Fibroblast of the aortic adventitia (primary cell): ENCODE measurements at regions not wholly inside any gene's neighbourhood (a gene's known extent, or its start where the extent isn't known, plus 50 kb on each side); places are given as distances from the start of the nearest gene placed in this dataset.
"Not testable (repeated sequence)": the region's sequence is repeated elsewhere in the genome, so short reads cannot be mapped to it uniquely, and the experiment has no call there.

ENCODE experiments used
- DNase-seq: peaks from one replicate; pipeline ENCODE4 v3.0.0-alpha.2; 2010; ENCODE audit warnings: low read depth
- H3K4me3 ChIP-seq: 2 replicates; pipeline ENCODE4 v1.5.1; 2011; ENCODE audit warnings: low read depth, mild to moderate bottlenecking, control low read depth, low read length, moderate library complexity
- TF ChIP-seq, protein P1 (sequence below): IDR thresholded peaks from 2 replicates; pipeline ENCODE4 v1.5.1; 2011; ENCODE audit warnings: mild to moderate bottlenecking, low read length, control low read depth, inconsistent platforms; ENCODE audit not compliant: insufficient read depth

DNA sequence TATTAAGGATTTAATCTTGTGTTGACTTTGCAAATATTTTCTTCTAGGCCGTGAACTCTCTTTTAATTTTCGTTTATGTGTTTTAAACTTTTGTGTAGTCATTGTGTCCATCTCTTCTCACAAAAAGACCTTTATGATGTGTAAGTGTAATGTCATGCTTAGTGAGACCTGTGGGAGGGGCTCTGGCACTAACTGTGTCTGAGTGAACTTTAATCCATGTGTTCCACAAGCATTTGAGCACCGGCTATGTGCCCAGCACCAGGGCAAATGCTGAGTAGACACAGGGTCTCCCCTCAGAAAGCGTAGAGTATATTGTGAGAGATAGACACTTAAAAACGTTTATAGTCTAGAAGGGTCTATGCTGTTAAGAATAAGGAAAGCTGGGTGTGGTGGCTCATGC lies 272.6 kb upstream of the TUT7 start:
- TF ChIP-seq, protein P1, sequence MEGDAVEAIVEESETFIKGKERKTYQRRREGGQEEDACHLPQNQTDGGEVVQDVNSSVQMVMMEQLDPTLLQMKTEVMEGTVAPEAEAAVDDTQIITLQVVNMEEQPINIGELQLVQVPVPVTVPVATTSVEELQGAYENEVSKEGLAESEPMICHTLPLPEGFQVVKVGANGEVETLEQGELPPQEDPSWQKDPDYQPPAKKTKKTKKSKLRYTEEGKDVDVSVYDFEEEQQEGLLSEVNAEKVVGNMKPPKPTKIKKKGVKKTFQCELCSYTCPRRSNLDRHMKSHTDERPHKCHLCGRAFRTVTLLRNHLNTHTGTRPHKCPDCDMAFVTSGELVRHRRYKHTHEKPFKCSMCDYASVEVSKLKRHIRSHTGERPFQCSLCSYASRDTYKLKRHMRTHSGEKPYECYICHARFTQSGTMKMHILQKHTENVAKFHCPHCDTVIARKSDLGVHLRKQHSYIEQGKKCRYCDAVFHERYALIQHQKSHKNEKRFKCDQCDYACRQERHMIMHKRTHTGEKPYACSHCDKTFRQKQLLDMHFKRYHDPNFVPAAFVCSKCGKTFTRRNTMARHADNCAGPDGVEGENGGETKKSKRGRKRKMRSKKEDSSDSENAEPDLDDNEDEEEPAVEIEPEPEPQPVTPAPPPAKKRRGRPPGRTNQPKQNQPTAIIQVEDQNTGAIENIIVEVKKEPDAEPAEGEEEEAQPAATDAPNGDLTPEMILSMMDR: no peak
- no peak overlapping the region for H3K4me3 ChIP-seq
- DNase-seq: no peak

DNA sequence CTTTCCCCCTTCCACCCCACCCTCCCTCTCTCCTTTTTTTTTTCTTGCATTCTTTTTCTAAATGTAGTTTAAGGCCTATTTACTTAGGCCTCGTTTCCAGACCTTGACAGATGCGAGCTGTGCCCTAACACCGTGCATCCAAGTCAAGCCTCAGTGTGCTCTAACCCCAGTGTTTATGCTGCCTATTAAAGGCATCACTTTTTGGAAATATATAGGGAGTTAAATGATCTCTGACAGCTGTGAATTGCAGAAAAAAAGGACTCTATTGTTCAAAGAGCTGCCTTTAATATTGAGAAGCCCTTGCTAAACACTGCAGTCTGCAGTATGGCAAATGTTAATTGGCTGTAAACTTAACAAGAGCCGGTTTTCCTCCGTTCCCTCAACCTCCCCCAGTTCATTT lies 270.4 kb upstream of the TUT7 start:
- TF ChIP-seq, protein P1: no peak
- no peak overlapping the region for H3K4me3 ChIP-seq
- DNase-seq: no peak

DNA sequence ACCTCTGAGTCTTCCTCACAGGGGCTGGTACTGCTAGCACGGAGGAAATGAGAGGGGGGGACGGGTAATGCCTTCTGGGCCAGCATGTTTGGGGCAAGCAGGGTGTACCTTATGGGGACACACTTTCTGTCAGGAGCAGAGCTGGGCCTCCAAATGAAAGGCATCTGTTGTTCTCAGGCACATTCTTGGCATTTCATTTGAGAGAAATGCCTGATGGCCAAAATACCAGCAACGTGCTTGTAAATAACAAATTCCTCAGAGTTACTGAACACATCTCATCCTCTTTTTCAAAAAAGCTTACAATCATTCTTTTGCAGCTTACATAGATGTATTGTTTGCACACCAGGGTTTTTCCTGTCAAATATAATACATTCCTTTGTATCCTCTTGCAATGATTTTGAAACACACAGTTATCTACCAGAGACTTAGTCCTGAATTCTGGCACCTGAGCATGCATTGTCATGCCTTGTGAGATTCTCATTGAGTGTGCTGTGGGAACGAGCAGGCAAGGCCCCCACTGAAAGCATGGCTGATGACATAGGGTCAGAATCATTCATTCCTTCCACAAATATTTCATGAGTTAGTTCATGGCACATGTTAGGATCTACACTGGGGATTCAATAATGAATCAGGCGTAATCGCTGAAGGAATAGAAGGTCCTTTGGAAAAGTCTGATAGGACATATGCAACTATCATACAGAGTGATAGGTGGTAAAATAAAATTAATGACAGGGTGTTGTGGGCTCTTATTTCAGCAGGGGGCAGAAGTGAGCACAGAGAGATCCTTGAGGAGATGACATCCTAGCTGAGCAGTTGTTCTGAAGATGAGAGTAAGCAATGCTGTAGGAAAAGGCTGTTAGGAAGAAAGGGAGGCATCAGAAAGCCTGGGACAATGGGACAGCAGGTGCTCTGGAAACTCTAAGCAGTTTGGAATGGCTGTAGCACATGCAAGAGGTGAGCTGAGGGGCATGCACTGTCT lies 260.9 kb upstream of the TUT7 start:
- TF ChIP-seq, protein P1: peak; percentile 52
- DNase-seq: peak; percentile 88
- H3K4me3 ChIP-seq: no peak overlapping the region

DNA sequence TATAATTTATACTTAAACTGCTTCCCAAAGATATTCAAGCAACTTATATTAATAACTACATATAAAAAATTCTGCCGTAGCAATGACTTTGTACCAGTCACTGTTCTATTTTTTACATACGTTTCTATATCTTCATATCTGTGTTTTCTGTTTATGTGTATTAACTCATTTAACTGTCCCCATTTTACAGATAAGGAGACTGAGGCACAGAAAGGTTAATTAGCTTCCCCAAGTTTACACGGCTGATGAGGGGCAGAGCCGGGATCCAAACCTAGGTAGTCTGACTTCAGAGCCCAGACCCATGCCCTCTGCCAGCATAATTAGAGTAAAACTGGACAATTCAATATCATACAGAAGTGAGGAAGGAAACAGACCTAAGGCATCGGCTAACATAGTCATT lies 259.7 kb upstream of the TUT7 start:
- TF ChIP-seq, protein P1: no peak
- DNase-seq: no peak

DNA sequence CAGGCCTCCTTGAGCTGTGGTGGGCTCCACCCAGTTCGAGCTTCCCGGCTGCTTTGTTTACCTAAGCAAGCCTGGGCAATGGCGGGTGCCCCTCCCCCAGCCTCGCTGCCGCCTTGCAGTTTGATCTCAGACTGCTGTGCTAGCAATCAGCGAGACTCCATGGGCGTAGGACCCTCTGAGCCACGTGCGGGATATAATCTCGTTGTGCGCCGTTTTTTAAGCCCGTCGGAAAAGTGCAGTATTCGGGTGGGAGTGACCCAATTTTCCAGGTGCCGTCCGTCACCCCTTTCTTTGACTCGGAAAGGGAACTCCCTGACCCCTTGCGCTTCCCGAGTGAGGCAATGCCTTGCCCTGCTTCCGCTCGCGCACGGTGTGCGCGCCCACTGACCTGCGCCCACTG lies 257.3 kb upstream of the TUT7 start:
- not testable (repeated sequence) for H3K4me3 ChIP-seq, DNase-seq

More for the DNA sequence above, 259.7 kb upstream of the TUT7 start:
- H3K4me3 ChIP-seq: no peak overlapping the region

DNA sequence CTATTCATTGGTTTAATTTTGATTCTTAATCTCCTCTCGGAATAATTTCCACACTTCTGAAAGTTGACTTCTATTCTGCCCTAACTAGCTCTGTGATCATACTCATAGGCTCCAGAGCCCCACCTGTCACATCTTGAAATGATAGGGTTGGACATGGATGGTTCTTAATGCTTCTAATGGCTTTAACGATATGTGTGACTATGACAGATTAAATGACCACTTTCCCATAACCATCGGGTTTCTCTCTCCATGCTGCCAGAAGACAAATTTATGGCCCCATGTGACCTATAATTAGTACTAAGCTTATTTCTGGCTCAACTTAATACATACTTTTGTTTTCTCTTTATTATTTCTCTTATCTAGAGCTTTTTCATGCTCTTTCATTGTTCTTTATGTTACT lies 251.1 kb upstream of the TUT7 start:
- TF ChIP-seq, protein P1: no peak
- H3K4me3 ChIP-seq: no peak overlapping the region
- DNase-seq: no peak

DNA sequence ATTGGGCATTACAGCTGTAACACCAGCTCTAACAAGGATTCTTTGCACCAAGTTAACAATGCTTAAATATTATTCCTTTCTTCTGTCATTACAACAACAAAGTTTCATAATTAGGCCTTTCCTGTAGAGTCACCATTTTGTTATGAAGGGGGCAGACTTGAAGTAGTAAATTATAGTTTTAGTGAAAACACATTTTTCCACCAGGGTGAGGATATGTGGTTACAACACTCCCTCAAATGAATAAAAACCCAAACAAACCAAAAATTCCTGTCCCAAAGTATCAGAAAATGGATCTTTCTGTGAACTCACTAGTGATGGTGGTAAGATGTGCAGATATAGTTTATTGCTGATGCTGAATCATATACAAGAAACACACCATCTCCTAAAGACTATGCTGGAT lies 250.5 kb upstream of the TUT7 start:
- no peak overlapping the region for H3K4me3 ChIP-seq
- TF ChIP-seq, protein P1: no peak
- DNase-seq: peak; percentile 52
